Cardiac septum (tissue), 1 donor: ENCODE measurements at regions not wholly inside any gene's neighbourhood (a gene's known extent, or its start where the extent isn't known, plus 50 kb on each side); places are given as distances from the start of the nearest gene placed in this dataset.
"Not testable (repeated sequence)": the region's sequence is repeated elsewhere in the genome, so short reads cannot be mapped to it uniquely, and the experiment has no call there.

ENCODE experiments used
- DNase-seq: peaks from one replicate; pipeline ENCODE4 v3.0.0-alpha.2; 2020; ENCODE audit warnings: low spot score
- intact Hi-C: fragments of 100-400 bp; cut with DNase I; formaldehyde crosslinking; loops from one replicate; pipeline ENCODE4 v1.14.0; 2022
- donor health status: DM: no; HTN: no; CAD: no.

DNA sequence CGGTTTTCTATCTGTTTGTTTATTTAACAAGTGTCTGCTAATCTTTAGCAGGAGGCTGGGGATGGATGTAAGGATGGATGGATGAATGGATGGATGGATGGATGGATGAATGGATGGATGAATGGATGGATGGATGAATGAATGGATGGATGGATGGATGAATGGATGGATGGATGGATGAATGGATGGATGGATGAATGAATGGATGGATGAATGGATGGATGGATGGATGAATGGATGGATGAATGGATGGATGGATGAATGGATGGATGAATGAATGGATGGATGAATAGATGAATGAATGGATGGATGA lies 310.7 kb downstream of the FOXL1 start:
- intact Hi-C loops, result not testable (repeated sequence)

DNA sequence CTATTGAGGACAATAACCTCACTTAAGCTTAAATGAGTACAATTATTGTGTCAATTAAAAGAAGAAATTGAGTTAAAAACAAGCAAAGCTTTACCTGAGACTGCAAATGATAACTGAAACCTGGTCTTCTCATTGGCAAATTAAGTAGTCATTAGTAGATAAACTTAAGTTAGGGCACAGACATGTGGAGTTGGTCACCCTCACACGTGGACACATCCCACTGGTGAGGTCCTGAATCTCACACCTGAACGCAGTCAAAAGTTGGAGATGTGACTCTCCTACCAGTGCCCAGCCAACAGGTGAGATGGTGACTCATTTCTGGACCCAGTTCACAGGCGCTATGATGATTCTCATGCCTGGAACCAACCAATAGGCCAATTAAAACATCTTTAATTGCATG lies 311.6 kb downstream of the FOXL1 start:
- intact Hi-C loops, result no loop called here
- DNase-seq, result peak; percentile 14

More for the DNA sequence above, 310.7 kb downstream of the FOXL1 start:
- DNase-seq, result not testable (repeated sequence)

DNA sequence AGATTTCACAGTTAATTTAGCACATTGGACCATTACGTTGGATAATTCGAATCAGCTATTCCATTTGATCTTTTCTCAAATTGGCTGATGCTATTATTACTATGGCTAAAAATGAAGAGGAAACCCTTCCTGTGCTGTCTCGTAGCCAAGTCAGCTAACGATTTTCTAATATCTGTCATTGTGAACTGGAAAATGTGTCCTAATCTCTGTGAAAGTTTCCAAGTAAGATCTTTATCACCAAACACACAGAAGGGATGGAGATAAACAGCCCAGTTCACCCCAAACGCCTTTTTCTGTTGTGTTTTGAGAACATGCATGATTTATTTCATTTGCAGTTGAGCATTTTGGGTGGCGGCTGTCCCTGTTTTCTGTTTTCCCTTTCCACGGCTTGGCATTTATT lies 312.8 kb downstream of the FOXL1 start:
- DNase-seq, result peak; percentile 24
- intact Hi-C loops, result no loop called here

DNA sequence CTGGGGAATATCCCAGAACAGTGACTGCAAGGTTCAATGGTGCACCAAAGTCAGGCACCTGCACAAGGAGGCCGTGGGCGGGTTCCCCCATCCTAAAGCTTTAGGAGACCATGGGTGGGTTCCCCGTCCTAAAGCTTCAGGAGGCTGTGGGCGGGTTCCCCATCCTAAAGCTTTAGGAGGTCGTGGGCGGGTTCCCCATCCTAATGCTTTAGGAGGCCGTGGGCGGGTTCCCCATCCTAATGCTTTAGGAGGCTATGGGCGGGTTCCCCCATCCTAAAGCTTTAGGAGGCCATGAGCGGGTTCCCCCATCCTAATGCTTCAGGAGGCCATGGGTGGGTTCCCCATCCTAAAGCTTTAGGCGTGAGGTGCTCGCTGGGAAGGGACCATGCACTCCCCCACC lies 313.3 kb downstream of the FOXL1 start:
- intact Hi-C loops, result no loop called here
- peak; percentile 15 for DNase-seq

DNA sequence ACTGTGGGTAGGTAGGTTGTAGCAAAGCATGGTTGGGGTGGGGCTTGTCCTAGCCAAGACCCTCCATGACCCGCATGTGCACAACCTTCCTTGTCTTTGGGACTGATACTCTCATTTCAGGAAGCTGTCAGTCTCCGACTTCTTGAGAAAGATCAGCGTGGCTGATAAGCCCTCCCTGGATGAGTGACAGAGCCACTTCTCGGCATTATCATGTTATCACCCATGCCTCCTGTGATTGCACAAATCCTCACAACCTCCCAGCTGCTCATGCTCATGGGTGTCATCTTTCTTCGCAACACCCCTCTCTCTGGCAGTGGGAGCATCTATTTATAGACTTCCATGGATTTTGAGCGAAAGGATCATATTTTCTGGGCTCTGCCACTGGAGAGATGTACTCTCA lies 314.2 kb downstream of the FOXL1 start:
- intact Hi-C loops, result no loop called here
- peak; percentile 19 for DNase-seq

DNA sequence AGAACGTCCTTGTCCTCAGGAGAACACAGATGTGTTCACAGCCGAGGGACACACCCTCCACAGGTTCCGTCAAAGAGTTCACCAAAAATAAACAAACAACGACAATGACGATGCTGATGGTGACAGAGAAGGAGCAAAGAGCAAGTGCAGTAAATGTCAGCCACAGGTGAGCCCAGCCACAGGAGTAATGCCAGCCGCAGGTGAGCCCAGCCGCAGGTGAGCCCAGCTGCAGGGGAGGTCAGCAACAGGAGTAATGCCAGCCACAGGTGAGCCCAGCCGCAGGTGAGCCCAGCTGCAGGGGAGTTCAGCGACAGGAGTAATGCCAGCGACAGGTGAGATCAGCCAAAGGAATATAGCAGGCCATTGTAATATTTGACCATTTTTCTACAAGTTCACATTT lies 315.2 kb downstream of the FOXL1 start:
- DNase-seq, result peak; percentile 49
- intact Hi-C loops, result no loop called here

DNA sequence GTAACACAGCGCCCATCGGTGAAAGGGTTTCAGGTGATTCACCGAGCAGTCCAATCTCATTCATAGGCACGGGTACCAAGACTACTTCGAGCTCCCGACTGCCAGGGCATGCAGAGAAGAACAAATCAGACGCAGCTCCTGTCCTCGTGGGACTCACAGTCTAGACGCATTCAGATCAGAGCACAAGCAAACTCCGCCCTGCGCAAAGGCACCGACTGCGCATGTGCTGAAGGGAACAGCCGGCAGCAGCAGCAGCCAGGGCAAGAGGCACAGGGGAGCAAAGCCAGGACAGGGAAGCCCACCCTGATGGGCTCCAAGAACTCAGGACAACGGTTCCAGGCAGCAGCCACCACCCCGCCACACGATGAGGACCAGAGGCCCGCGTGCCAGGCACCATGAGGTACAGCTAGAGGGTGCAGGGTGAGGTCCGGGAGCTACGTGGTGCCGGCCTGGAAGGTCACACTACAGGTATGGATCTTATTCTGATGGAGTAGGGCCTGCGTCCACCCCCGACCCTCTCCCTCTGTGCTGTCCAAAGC lies 315.7 kb downstream of the FOXL1 start:
- intact Hi-C loops, result no loop called here
- DNase-seq, result peak; percentile 64

DNA sequence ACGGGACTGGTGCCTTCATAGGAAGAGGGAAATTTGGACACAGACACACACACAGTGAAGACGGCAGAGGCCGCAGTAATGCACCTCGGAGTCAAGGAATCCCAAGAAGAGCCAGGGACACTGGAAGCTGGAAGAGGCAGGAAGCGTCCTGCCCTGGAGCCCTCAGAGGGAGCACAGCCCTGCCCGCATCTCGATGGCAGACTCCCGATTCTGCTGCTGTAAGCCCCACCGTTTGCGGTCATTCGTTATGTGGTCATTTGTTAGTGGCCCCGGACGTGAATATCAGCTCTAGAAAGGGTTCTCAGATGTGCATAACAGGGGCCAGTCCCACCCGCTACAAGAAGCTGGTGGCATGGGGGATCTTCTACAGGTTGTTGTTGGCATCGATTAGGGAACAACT lies 316.6 kb downstream of the FOXL1 start:
- peak; percentile 57 for DNase-seq
- intact Hi-C loops, result no loop called here

DNA sequence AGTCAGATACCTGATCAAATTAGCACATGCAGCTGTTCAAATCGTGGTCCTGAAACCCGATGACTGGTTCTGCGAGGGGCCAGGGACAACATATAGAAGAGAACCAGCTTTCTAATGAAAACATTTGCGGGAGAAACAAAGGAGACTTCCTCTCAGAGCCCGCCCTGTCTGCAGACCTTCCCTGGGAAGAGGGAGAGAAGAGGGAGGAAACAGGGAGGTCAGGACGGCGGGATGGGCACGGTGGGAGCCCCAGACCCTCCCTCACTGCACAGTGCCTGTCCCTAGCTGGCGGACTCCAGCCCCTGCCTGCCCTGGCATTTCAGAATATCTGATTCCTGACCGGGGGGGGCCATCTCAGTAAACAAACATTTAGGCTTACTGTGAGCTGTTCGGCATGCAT lies 317.3 kb downstream of the FOXL1 start:
- intact Hi-C loops, result no loop called here
- DNase-seq, result peak; percentile 70

DNA sequence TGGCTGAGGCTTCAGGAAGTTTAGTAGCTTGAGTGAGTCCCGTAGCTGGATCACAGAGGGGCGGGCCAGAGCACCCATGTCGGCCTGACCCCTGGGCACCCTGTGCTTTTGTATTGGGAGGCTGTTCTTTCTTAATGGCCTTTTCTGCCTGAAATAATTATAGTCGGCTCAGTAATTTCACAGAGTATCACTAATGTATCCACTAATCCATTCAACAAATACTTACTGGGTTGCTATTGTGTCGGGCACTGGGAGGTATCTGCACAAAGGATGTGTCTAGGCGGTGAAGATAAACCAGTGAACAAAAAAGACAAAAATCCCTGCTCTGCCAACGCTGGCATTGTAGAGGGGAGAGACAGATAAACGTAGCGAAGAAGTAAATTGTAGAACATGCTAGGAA lies 318.6 kb downstream of the FOXL1 start:
- peak; percentile 15 for DNase-seq

DNA sequence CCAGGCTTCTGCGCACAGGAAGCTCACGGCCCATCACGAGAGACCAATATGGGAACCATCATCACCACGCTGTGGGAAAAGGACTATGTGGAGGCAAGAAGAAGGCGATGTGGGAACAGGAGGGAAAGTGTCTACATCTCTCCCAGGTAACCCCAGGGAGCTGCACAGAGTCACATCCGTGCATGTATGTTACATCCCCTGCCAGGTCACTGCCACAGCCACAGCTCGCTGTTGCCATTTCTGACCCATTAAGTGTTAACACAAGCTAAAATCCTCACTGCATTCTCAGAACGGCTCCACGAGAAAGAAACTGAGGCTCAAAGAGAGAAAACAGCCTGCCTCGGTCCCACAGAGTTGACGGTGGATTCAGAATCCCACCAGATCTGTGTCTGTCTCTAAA lies 319.1 kb downstream of the FOXL1 start:
- intact Hi-C loops, result no loop called here
- DNase-seq, result peak; percentile 12

More for the DNA sequence above, 318.6 kb downstream of the FOXL1 start:
- intact Hi-C loops, result no loop called here

DNA sequence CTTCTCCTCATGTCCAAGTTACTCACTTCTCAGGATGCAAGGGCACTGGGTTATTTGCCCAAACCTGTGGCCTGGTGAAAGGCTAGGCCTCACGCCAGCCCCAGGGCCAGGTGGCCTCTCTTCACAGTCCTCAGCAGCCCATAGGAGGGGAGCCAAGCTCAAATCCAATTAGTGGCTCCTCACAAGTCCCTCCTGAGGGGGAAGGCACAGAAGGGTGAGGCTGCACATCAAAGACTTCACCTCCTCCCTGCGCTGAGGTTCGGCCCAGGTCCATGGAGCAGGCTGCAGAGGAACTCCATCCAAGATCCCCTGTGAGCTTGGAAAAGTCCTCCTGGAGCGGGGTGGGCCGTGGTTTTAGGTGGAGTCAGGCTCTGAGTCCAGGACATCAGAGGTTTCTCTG lies 320.0 kb downstream of the FOXL1 start:
- intact Hi-C loops, result no loop called here
- peak; percentile 56 for DNase-seq

DNA sequence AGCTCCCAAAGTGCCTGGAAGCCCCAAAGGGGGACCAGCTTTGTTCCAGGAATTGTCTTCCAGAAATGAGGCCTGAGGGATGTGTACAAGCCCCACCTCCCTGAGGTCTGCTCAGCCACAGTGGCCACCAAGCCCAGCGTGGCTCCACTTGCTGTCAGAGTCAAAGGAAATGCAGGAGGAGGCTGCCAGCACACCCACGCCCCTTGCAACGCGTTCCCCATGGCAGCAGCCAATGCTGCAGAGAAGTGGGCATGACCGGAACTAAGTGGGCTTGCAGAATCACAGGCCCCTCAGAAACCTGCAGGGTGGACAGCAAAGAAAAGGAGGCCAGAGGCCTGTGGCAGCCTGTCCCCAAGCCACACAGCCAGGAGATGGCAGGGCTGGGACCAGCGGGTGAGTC lies 320.8 kb downstream of the FOXL1 start:
- peak; percentile 72 for DNase-seq
- intact Hi-C loops, result no loop called here

DNA sequence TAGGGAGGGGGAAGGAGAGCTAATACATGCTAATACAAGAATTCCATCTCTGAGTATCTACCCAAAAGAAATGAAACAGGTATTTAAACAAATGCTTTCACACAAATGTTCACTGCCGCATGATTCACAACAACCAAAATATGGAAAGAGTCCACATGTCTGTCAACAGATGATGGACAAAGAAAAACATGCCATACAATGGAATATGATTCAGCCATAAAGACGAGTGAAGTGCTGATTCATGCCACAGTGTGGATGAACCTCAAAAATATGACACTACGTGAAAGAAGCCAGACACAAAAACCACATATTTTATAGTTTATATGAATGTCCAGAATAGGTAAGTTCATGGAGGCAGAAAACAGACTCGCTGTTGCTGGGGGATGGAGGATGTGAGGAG lies 321.4 kb downstream of the FOXL1 start:
- DNase-seq, result no peak
- intact Hi-C loops, result no loop called here

DNA sequence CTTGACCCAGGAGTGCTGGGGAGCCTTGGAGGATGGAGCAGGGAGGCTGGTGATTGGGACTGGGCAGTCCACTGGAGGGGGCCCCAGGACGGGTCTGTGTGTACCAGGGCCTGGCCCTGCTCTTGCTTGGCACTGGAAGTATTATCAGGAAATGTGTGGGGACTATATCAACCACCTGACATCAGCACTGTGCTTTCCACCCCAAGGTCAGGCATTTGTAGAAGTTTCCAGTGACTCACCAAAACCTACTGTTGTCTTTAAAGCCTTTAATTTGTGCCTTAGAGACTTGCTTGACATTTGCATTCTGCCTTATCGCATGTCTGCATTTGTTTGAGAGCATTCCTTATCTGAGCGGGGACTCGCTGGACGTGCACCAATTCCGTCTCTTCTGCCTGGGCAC lies 323.1 kb downstream of the FOXL1 start:
- intact Hi-C loops, result no loop called here
- DNase-seq, result no peak

DNA sequence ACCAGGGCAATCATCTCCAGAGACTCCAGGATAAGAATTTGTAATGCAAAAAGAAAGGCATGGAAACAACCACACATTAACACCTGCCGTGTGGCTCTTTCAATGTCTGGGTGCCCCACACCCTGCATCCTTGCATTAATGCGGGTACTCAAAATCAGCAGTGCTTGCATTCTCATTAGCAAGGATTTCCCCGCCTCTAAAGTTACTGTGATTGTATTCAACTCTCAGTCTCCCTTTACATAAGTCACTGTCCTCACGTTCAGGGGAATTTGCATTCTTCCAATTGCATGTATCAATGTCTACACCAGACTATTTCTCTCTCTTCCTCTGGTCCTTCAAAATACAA lies 324.3 kb downstream of the FOXL1 start:
- no peak for DNase-seq
- intact Hi-C loops, result no loop called here

DNA sequence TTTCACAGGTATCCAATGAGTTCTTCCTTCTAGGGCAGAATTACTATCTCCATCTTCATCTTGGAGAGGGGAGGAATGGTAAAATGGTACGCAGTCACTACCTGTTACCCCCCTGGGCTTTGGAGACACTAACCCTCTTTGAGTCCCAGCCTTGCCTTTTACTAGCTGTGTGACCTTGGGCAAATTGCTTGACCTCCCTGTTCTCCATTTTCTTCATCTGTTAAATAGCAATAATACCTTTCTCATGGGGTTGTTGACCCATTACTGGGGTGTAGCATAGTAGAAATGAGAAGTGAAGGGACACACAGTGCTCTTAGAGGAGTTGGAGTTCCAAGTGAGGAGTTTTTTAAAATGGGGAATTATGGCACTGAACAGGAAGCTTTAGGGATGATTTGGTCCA lies 324.7 kb downstream of the FOXL1 start:
- intact Hi-C loops, result no loop called here
- no peak for DNase-seq

DNA sequence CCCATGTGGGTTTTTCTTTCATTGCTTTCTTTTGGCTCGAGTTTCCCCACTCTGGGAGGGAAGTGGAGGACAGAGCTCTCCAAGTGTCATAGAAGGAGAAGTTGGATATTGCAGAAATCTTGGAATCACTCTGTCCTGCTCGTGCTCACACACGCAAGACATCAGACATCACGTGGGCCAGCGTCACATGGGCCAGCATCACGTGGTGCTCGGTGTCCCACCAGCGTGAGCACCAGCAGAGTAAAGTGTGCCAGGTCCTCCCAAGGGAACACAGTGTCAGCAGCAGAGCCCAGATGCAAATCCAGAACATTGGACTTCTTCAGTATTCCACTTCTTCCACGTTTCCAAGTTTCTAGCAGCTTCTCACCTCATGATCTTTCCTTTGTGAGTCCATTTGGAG lies 327.0 kb downstream of the FOXL1 start:
- intact Hi-C loops, result no loop called here
- peak; percentile 35 for DNase-seq

DNA sequence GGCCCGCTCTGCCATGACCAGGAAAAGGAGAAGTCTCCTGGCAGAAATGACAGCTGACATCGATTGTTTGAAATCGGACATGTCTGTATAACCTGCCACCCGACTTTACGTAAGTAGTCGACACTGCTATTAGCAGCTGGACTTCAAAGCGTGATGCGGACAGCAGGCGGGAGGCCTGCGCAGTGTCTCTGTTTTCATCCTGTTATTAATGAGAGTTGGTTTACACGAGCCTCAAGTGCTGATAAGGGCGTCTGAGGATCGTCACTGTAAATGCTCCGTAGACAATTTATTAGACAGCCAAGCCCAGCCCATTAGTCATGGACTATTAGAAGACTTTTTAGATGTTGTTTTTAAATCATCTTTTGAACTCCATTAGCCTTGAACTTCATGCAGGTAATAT lies 328.3 kb downstream of the FOXL1 start:
- intact Hi-C loops, result no loop called here
- no peak for DNase-seq

DNA sequence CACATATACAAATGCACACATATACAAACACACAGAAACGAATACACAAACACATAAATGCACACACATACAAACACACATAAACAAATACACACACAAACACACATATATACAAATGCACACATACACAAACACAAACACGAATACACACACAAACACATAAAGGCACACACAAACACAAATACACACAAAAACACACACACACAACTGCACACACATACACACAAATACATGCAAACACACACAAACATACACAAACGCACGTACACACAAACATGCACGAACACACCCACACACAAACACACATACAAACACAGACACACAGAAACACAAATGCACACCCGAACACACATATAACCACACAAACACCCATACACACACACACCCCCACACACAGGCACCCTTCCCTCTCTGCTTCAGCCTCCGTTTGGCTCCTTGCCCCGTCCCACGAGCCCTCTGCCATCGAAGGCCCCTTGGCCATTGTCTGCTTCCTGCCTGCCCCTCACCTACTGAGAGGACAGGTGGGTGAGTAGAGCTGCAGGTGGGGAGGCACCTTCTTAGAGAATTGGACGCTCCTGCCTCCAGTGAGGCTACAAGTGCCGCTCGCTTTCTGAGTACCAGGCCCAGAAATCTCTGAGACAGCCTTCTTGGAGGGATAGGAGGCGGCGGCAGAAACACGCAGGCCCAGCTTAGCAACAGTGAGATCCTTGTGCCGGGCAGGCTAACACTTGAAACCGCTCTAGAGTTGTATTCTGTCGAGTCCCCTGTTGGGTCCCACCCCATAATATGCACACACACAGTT lies 331.2 kb downstream of the FOXL1 start:
- intact Hi-C loops, result no loop called here
- DNase-seq, result peak; percentile 38

DNA sequence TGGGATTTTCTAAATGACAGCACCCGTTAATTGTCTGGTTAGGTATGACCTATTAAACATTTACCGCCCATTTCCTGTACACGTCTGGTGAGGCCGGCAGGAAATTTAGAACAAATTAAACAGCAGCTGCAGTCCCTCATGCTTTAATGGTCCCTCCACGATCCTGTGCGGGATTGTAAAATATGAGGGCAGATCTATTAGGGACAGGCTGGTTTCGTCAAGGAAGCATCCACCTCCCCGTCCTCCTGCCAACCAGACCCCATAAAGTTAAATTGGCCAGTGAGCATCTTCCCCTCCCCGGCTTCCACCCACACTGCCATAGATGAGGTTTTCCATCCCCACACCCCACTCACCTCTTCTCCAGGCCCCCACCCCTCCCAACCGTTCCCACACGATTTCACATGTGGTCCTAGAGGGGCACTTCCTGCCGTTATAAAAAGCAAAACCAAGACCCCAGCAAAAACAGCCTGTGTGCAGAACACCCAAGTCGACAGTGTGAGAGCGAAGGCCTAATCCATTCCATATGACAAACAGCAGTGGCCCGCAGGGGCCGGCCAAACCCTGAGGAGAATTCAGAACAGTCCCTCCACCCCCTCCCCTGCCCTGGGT lies 331.9 kb downstream of the FOXL1 start:
- peak; percentile 26 for DNase-seq
- intact Hi-C loops, result no loop called here
